Lower leg skin (tissue), 3 donors: ENCODE measurements at regions not wholly inside any gene's neighbourhood (a gene's known extent, or its start where the extent isn't known, plus 50 kb on each side); places are given as distances from the start of the nearest gene placed in this dataset.

Experiments
- POLR2A ChIP-seq, 2 donors: fragments of 450-650 bp; IDR thresholded peaks; one replicate each; pipeline ENCODE4 v1.6.1; 2016 to 2017; ENCODE audit warnings: antibody characterized with exemption in 2 of 2, mild to moderate bottlenecking in 1 of 2, moderate library complexity in 1 of 2
- TF ChIP-seq, protein P1 (sequence below), 3 donors: fragments of 450-650 bp; IDR thresholded peaks; one replicate each; pipeline ENCODE4 v1.5.1; 2016; ENCODE audit warnings: antibody characterized with exemption in 3 of 3, mild to moderate bottlenecking in 3 of 3, moderate library complexity in 2 of 3

DNA sequence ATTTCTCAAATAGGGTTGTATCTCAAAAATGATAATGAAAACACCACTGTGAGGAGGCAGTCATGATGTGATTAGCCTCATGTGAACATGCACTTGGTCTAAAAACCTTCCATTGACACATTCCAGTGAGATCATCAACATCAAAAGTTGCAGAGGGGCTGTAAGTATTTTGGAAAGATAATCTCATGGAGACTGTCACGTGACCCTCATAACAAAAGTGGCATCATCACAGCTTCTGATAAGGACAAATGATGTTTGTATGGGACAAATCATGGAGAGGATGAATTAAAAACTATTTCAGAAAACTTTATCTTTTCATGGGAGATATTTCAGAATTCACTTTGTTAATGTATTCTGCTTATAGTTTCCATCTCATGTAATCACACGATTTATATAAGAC, 203.1 kb upstream of the NDN start:
- TF ChIP-seq, protein P1, sequence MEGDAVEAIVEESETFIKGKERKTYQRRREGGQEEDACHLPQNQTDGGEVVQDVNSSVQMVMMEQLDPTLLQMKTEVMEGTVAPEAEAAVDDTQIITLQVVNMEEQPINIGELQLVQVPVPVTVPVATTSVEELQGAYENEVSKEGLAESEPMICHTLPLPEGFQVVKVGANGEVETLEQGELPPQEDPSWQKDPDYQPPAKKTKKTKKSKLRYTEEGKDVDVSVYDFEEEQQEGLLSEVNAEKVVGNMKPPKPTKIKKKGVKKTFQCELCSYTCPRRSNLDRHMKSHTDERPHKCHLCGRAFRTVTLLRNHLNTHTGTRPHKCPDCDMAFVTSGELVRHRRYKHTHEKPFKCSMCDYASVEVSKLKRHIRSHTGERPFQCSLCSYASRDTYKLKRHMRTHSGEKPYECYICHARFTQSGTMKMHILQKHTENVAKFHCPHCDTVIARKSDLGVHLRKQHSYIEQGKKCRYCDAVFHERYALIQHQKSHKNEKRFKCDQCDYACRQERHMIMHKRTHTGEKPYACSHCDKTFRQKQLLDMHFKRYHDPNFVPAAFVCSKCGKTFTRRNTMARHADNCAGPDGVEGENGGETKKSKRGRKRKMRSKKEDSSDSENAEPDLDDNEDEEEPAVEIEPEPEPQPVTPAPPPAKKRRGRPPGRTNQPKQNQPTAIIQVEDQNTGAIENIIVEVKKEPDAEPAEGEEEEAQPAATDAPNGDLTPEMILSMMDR (IDR thresholded peaks at IDR 0.05) = no peak
- TF ChIP-seq POLR2A (IDR thresholded peaks at IDR 0.05) = no peak
